ENCODE measurements at regions not wholly inside any gene's neighbourhood (a gene's known extent, or its start where the extent isn't known, plus 50 kb on each side); places are given as distances from the start of the nearest gene placed in this dataset.

- Histone ChIP-seq H3K27me3 (no peaks in the 10 kb centered on the region), H3K9me3 (no peaks in the 10 kb centered on the region), H3K27ac (no peak overlapping the region), H3K4me3 (no peak overlapping the region), H3K4me1 (no peaks in the 10 kb centered on the region), H3K36me3 (no peaks in the 10 kb centered on the region)
- TF ChIP-seq CTCF (IDR thresholded peaks at IDR 0.05), result no peak
- no peak for TF ChIP-seq POLR2AphosphoS5 (IDR thresholded peaks at IDR 0.05)
- no peak for TF ChIP-seq POLR2A (IDR thresholded peaks at IDR 0.05)
- no peak for TF ChIP-seq EP300 (IDR thresholded peaks at IDR 0.05)
- intact Hi-C loops (cut with DNase I; ENCODE audit: low total_unique reads), result no loop called here
- DNase-seq, result no peak
- WGBS, 5 donors, result 47 to 87% (median 84%) methylated on average over 1 of the region's 1 CpG
These were observed 501.5 kb downstream of the ARL4A start for GRCh38 chr7:13188922-13189321.

- intact Hi-C loops (cut with DNase I; ENCODE audit: low total_unique reads), result no loop called here
- no peaks in the 10 kb centered on the region for H3K27me3 ChIP-seq
- TF ChIP-seq EP300 (IDR thresholded peaks at IDR 0.05) (no peak), CTCF (IDR thresholded peaks at IDR 0.05) (no peak), POLR2AphosphoS5 (IDR thresholded peaks at IDR 0.05) (no peak), POLR2A (IDR thresholded peaks at IDR 0.05) (no peak)
- WGBS, 5 donors, result 91 to 98% (median 94%) methylated on average over 2 of the region's 2 CpGs
- H3K4me3 ChIP-seq, result no peak overlapping the region
- no peak overlapping the region for H3K27ac ChIP-seq
- H3K9me3 ChIP-seq, result no peaks in the 10 kb centered on the region
- no peak for DNase-seq
- H3K36me3 ChIP-seq, result no peaks in the 10 kb centered on the region
- no peaks in the 10 kb centered on the region for H3K4me1 ChIP-seq
These were observed 502.2 kb downstream of the ARL4A start for GRCh38 chr7:13189668-13190067.

- 50 to 79% (median 72%) methylated on average over 2 of the region's 2 CpGs for WGBS, 5 donors
- Histone ChIP-seq H3K27ac (no peak overlapping the region), H3K27me3 (no peaks in the 10 kb centered on the region), H3K4me3 (no peak overlapping the region), H3K36me3 (no peaks in the 10 kb centered on the region), H3K9me3 (no peaks in the 10 kb centered on the region), H3K4me1 (no peaks in the 10 kb centered on the region)
- DNase-seq, result no peak
- intact Hi-C loops (cut with DNase I; ENCODE audit: low total_unique reads), result no loop called here
- TF ChIP-seq POLR2AphosphoS5 (IDR thresholded peaks at IDR 0.05) (no peak), EP300 (IDR thresholded peaks at IDR 0.05) (no peak), POLR2A (IDR thresholded peaks at IDR 0.05) (no peak), CTCF (IDR thresholded peaks at IDR 0.05) (no peak)
These were observed 510.1 kb downstream of the ARL4A start for GRCh38 chr7:13197501-13197900.

GRCh38 chr7:13198036-13198435 lies 510.6 kb downstream of the ARL4A start:
- H3K4me1 ChIP-seq, result no peaks in the 10 kb centered on the region
- H3K27ac ChIP-seq, result no peak overlapping the region
- no peak for DNase-seq
- 89 to 94% (median 93%) methylated on average over 2 of the region's 2 CpGs for WGBS, 5 donors
- intact Hi-C loops (cut with DNase I; ENCODE audit: low total_unique reads), result no loop called here
- no peaks in the 10 kb centered on the region for H3K9me3 ChIP-seq
- H3K36me3 ChIP-seq, result no peaks in the 10 kb centered on the region
- no peak overlapping the region for H3K4me3 ChIP-seq
- H3K27me3 ChIP-seq, result no peaks in the 10 kb centered on the region
- TF ChIP-seq CTCF (IDR thresholded peaks at IDR 0.05), result no peak
- no peak for TF ChIP-seq EP300 (IDR thresholded peaks at IDR 0.05)
- TF ChIP-seq POLR2A (IDR thresholded peaks at IDR 0.05), result no peak
- TF ChIP-seq POLR2AphosphoS5 (IDR thresholded peaks at IDR 0.05), result no peak

All from stomach (tissue), 8 donors.